H9 (cell line): ENCODE measurements at regions not wholly inside any gene's neighbourhood (a gene's known extent, or its start where the extent isn't known, plus 50 kb on each side); places are given as distances from the start of the nearest gene placed in this dataset.
"Not testable (repeated sequence)": the region's sequence is repeated elsewhere in the genome, so short reads cannot be mapped to it uniquely, and the experiment has no call there.

Experiments
- DNase-seq: peaks from one replicate; pipeline ENCODE4 v3.0.0-alpha.2; 2017
- H2AFZ ChIP-seq: one replicate; pipeline ENCODE4 v1.6.1; 2013; ENCODE audit warnings: mild to moderate bottlenecking, low read length, control low read depth, moderate library complexity
- H2AK5ac ChIP-seq: 2 replicates; pipeline ENCODE4 v1.6.1; 2013; ENCODE audit warnings: low read length, control low read depth, mixed read lengths; ENCODE audit not compliant: insufficient read length
- H2BK120ac ChIP-seq: one replicate; pipeline ENCODE4 v1.6.1; 2013; ENCODE audit warnings: low read depth, mild to moderate bottlenecking, low read length, control low read depth, inconsistent platforms; ENCODE audit not compliant: poor library complexity, severe bottlenecking
- H2BK12ac ChIP-seq: 2 replicates; pipeline ENCODE4 v1.6.1; 2013; ENCODE audit warnings: low read length, control low read depth, mixed read lengths, low read depth; ENCODE audit not compliant: insufficient read length
- H2BK15ac ChIP-seq: 2 replicates; pipeline ENCODE4 v1.6.1; 2013; ENCODE audit warnings: low read depth, low read length, control low read depth
- H2BK20ac ChIP-seq: one replicate; pipeline ENCODE4 v1.6.1; 2013; ENCODE audit warnings: low read depth, mild to moderate bottlenecking, low read length, control low read depth, inconsistent platforms; ENCODE audit not compliant: poor library complexity, severe bottlenecking
- H2BK5ac ChIP-seq: 2 replicates; pipeline ENCODE4 v1.6.1; 2013; ENCODE audit warnings: low read length, control low read depth, mixed read lengths; ENCODE audit not compliant: insufficient read length
- H3K14ac ChIP-seq: 2 replicates; pipeline ENCODE4 v1.6.1; 2013; ENCODE audit warnings: low read length, control low read depth; ENCODE audit not compliant: insufficient read depth
- H3K18ac ChIP-seq: 2 replicates; pipeline ENCODE4 v1.6.1; 2013; ENCODE audit warnings: low read depth, mild to moderate bottlenecking, mixed read lengths, low read length, control low read depth; ENCODE audit not compliant: insufficient read length
- H3K23ac ChIP-seq: 2 replicates; pipeline ENCODE4 v1.6.1; 2013; ENCODE audit warnings: low read length, control low read depth, mixed read lengths, low read depth; ENCODE audit not compliant: insufficient read length
- H3K23me2 ChIP-seq: 2 replicates; pipeline ENCODE4 v1.6.1; 2013; ENCODE audit warnings: low read depth, mild to moderate bottlenecking, mixed read lengths, low read length, control low read depth; ENCODE audit not compliant: insufficient read length, poor library complexity, severe bottlenecking
- H3K27ac ChIP-seq: 2 replicates; pipeline ENCODE4 v1.5.1; 2013; ENCODE audit warnings: low read length, control low read depth, mixed read lengths, low read depth; ENCODE audit not compliant: insufficient read length
- H3K27me3 ChIP-seq: 2 replicates; pipeline ENCODE4 v1.6.1; 2013; ENCODE audit warnings: low read length, control low read depth, inconsistent platforms; ENCODE audit not compliant: insufficient read depth
- H3K4ac ChIP-seq: 2 replicates; pipeline ENCODE4 v1.6.1; 2013; ENCODE audit warnings: low read depth, mild to moderate bottlenecking, control low read depth, inconsistent platforms, low read length, moderate library complexity
- H3K4me1 ChIP-seq: 2 replicates; pipeline ENCODE4 v1.6.1; 2013; ENCODE audit warnings: low read length, control low read depth, inconsistent platforms; ENCODE audit not compliant: insufficient read depth
- H3K4me2 ChIP-seq: 2 replicates; pipeline ENCODE4 v1.6.1; 2013; ENCODE audit warnings: low read length, control low read depth, mixed read lengths; ENCODE audit not compliant: insufficient read length, insufficient read depth
- H3K56ac ChIP-seq: 2 replicates; pipeline ENCODE4 v1.6.1; 2013; ENCODE audit warnings: low read depth, mild to moderate bottlenecking, mixed read lengths, low read length, control low read depth; ENCODE audit not compliant: insufficient read length
- H3K79me1 ChIP-seq: 2 replicates; pipeline ENCODE4 v1.6.1; 2013; ENCODE audit warnings: low read depth, mild to moderate bottlenecking, moderate library complexity, low read length, control low read depth, inconsistent platforms; ENCODE audit not compliant: insufficient read depth, poor library complexity, severe bottlenecking
- H3K79me2 ChIP-seq: 2 replicates; pipeline ENCODE4 v1.6.1; 2013; ENCODE audit warnings: low read length, control low read depth, inconsistent platforms; ENCODE audit not compliant: insufficient read depth
- H3K9ac ChIP-seq: 2 replicates; pipeline ENCODE4 v1.6.1; 2013; ENCODE audit warnings: low read length, control low read depth, mixed read lengths; ENCODE audit not compliant: insufficient read length; ENCODE audit errors: extremely low read depth
- H3K9me3 ChIP-seq: one replicate; pipeline ENCODE4 v1.6.1; 2013; ENCODE audit warnings: low read depth, low read length, inconsistent platforms; ENCODE audit not compliant: control insufficient read depth
- H3T11ph ChIP-seq: one replicate; pipeline ENCODE4 v1.6.1; 2013; ENCODE audit warnings: mild to moderate bottlenecking, low read length, control low read depth, inconsistent platforms
- H4K20me1 ChIP-seq: one replicate; pipeline ENCODE4 v1.6.1; 2013; ENCODE audit not compliant: control insufficient read depth, insufficient read length, insufficient read depth
- H4K5ac ChIP-seq: 2 replicates; pipeline ENCODE4 v1.6.1; 2013; ENCODE audit warnings: low read depth, mild to moderate bottlenecking, mixed read lengths, low read length, control low read depth; ENCODE audit not compliant: insufficient read length
- H4K8ac ChIP-seq: replicated peaks from 2 replicates; pipeline ENCODE4 v1.6.1; 2013; ENCODE audit warnings: low read length, control low read depth, mixed read lengths, low read depth; ENCODE audit not compliant: insufficient read length
- H4K91ac ChIP-seq: 2 replicates; pipeline ENCODE4 v1.6.1; 2013; ENCODE audit warnings: low read depth, mild to moderate bottlenecking, moderate library complexity, mixed read lengths, low read length, control low read depth; ENCODE audit not compliant: insufficient read length
- H3K27ac Mint-ChIP-seq, 3 experiments: 2 replicates in 2 of 3; 3 replicates in 1 of 3; pipeline ENCODE4 v1.8.0; 2020 to 2021; ENCODE audit warnings: mixed read lengths in 3 of 3, mild to moderate bottlenecking in 1 of 3, moderate library complexity in 1 of 3
- H3K27me3 Mint-ChIP-seq: 2 replicates; pipeline ENCODE4 v1.8.0; 2021; ENCODE audit warnings: low read depth, mild to moderate bottlenecking, moderate library complexity, mixed read lengths
- H3K36me3 Mint-ChIP-seq, 3 experiments: 2 replicates in 2 of 3; 3 replicates in 1 of 3; pipeline ENCODE4 v1.8.0; 2020 to 2021; ENCODE audit warnings: low read depth in 3 of 3, mixed read lengths in 3 of 3; ENCODE audit not compliant: insufficient read depth in 1 of 3
- H3K4me1 Mint-ChIP-seq, 2 experiments: 2 replicates each; pipeline ENCODE4 v1.8.0; 2020; ENCODE audit warnings: mixed read lengths in 2 of 2
- H3K4me3 Mint-ChIP-seq, 2 experiments: 2 replicates in 1 of 2; 3 replicates in 1 of 2; pipeline ENCODE4 v1.8.0; 2020 to 2021; ENCODE audit warnings: mild to moderate bottlenecking in 2 of 2, mixed read lengths in 2 of 2, moderate library complexity in 1 of 2
- H3K9me3 Mint-ChIP-seq, 2 experiments: 2 replicates in 1 of 2; 3 replicates in 1 of 2; pipeline ENCODE4 v1.8.0; 2020; ENCODE audit warnings: mild to moderate bottlenecking in 2 of 2, mixed read lengths in 2 of 2, moderate library complexity in 1 of 2
- WGBS: extraction: QIAGEN DNeasy Blood & Tissue Kit; methylation state at CpG from one replicate; pipeline ENCODE4 v1.1.7; 2013; ENCODE audit warnings: missing lambda C conversion rate, low lambda C conversion rate, mixed read lengths; ENCODE audit not compliant: insufficient read length; ENCODE audit errors: extremely low coverage; 5-methylcytosine and 5-hydroxymethylcytosine counted together

DNA sequence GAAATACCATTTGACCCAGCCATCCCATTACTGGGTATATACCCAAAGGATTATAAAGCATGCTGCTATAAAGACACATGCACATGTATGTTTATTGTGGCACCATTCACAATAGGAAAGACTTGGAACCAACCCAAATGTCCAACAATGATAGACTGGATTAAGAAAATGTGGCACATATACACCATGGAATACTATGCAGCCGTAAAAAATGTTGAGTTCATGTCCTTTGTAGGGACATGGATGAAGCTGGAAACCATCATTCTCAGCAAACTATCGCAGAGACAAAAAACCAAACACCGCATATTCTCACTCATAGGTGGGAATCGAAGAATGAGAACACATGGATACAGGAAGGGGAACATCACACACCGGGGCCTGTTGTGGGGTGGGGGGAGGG, 111.5 kb downstream of the TPBG start:
- H3K4ac ChIP-seq, H3K36me3 Mint-ChIP-seq, H2AK5ac ChIP-seq, H2BK20ac ChIP-seq, H2AFZ ChIP-seq, H3K27me3 ChIP-seq, H4K91ac ChIP-seq, H3K27me3 Mint-ChIP-seq, H3K27ac ChIP-seq, H2BK15ac ChIP-seq, H3K23ac ChIP-seq, H4K8ac ChIP-seq, H2BK5ac ChIP-seq, H3T11ph ChIP-seq, H4K5ac ChIP-seq, H3K4me1 ChIP-seq, H3K14ac ChIP-seq, H3K23me2 ChIP-seq, H4K20me1 ChIP-seq, H3K79me2 ChIP-seq, H2BK12ac ChIP-seq, H3K4me2 ChIP-seq, H3K9ac ChIP-seq, H3K4me3 Mint-ChIP-seq, H3K56ac ChIP-seq, H2BK120ac ChIP-seq, H3K27ac Mint-ChIP-seq, DNase-seq, H3K4me1 Mint-ChIP-seq, H3K9me3 ChIP-seq, H3K18ac ChIP-seq, H3K79me1 ChIP-seq: not testable (repeated sequence)
- H3K9me3 Mint-ChIP-seq = peaks cover 18 to 22% of the 10 kb centered on the region in 2 experiments
- no CpG with 5 or more reads among the region's 5 CpGs for WGBS
